GM23248 (cell line): ENCODE measurements at regions not wholly inside any gene's neighbourhood (a gene's known extent, or its start where the extent isn't known, plus 50 kb on each side); places are given as distances from the start of the nearest gene placed in this dataset.

Experiments used
- EZH2 ChIP-seq: fragments of 200-600 bp; sonication (generic); IDR thresholded peaks from 2 replicates; pipeline ENCODE4 v1.6.1; 2018; ENCODE audit warnings: antibody characterized with exemption, mild to moderate bottlenecking; ENCODE audit not compliant: insufficient read depth, poor library complexity, severe bottlenecking
- EZH2phosphoT487 ChIP-seq: fragments of 200-600 bp; sonication (generic); IDR thresholded peaks from 2 replicates; pipeline ENCODE4 v1.6.1; 2018; ENCODE audit warnings: antibody characterized with exemption, moderate library complexity, mild to moderate bottlenecking, low read depth; ENCODE audit not compliant: insufficient read depth

- TF ChIP-seq EZH2 (no peak), EZH2phosphoT487 (no peak)
Measured at GRCh38 chr12:34295366-34296142, 273.3 kb downstream of the ALG10 start.
